ENCODE measurements at regions not wholly inside any gene's neighbourhood (a gene's known extent, or its start where the extent isn't known, plus 50 kb on each side); places are given as distances from the start of the nearest gene placed in this dataset.

- DNase-seq (ENCODE audit: low spot score in 2 of 2): no peak
- Histone ChIP-seq H3K4me3 (no peak overlapping the region), H3K27me3 (no peaks in the 10 kb centered on the region), H3K27ac (no peak overlapping the region), H3K36me3 (no peaks in the 10 kb centered on the region), H3K4me1 (no peaks in the 10 kb centered on the region), H3K9me3 (no peaks in the 10 kb centered on the region)
- intact Hi-C loops (cut with DNase I; ENCODE audit: low total_unique reads): no loop called here
- TF ChIP-seq POLR2A (IDR thresholded peaks at IDR 0.05) (no peak), CTCF (IDR thresholded peaks at IDR 0.05) (no peak)
Observed at GRCh38 chr6:82589509-82590206, 226.0 kb downstream of the TPBG start.

- H3K36me3 ChIP-seq: no peaks in the 10 kb centered on the region
- no peak for DNase-seq (ENCODE audit: low spot score in 2 of 2)
- no peaks in the 10 kb centered on the region for H3K4me1 ChIP-seq
- H3K9me3 ChIP-seq: no peaks in the 10 kb centered on the region
- no peaks in the 10 kb centered on the region for H3K27me3 ChIP-seq
- no peak overlapping the region for H3K4me3 ChIP-seq
- TF ChIP-seq POLR2A (IDR thresholded peaks at IDR 0.05) (no peak), CTCF (IDR thresholded peaks at IDR 0.05) (no peak), POLR2AphosphoS5 (IDR thresholded peaks at IDR 0.05) (no peak)
- intact Hi-C loops (cut with DNase I; ENCODE audit: low total_unique reads): no loop called here
- no peak overlapping the region for H3K27ac ChIP-seq
Observed at GRCh38 chr6:82597201-82597600, 233.6 kb downstream of the TPBG start.

GRCh38 chr6:82602776-82603175 is 239.2 kb downstream of the TPBG start:
- Histone ChIP-seq H3K4me3 (no peak overlapping the region), H3K27ac (no peak overlapping the region), H3K4me1 (no peaks in the 10 kb centered on the region), H3K36me3 (no peaks in the 10 kb centered on the region), H3K27me3 (no peaks in the 10 kb centered on the region), H3K9me3 (no peaks in the 10 kb centered on the region)
- no peak for DNase-seq (ENCODE audit: low spot score in 2 of 2)
- intact Hi-C loops (cut with DNase I; ENCODE audit: low total_unique reads): no loop called here
- TF ChIP-seq POLR2A (IDR thresholded peaks at IDR 0.05): no peak
- TF ChIP-seq POLR2AphosphoS5 (IDR thresholded peaks at IDR 0.05): no peak
- TF ChIP-seq CTCF (IDR thresholded peaks at IDR 0.05): no peak

GRCh38 chr6:82603871-82604270 is 240.3 kb downstream of the TPBG start:
- Histone ChIP-seq H3K4me3 (no peak overlapping the region), H3K36me3 (no peaks in the 10 kb centered on the region), H3K9me3 (no peaks in the 10 kb centered on the region), H3K27me3 (no peaks in the 10 kb centered on the region), H3K27ac (no peak overlapping the region), H3K4me1 (no peaks in the 10 kb centered on the region)
- intact Hi-C loops (cut with DNase I; ENCODE audit: low total_unique reads): no loop called here
- no peak for DNase-seq (ENCODE audit: low spot score in 2 of 2)
- TF ChIP-seq CTCF (IDR thresholded peaks at IDR 0.05): no peak
- no peak for TF ChIP-seq POLR2AphosphoS5 (IDR thresholded peaks at IDR 0.05)
- no peak for TF ChIP-seq POLR2A (IDR thresholded peaks at IDR 0.05)

- H3K9me3 ChIP-seq: no peaks in the 10 kb centered on the region
- no peak overlapping the region for H3K4me3 ChIP-seq
- no peaks in the 10 kb centered on the region for H3K4me1 ChIP-seq
- H3K27ac ChIP-seq: no peak overlapping the region
- H3K36me3 ChIP-seq: no peaks in the 10 kb centered on the region
- no peaks in the 10 kb centered on the region for H3K27me3 ChIP-seq
- intact Hi-C loops (cut with DNase I; ENCODE audit: low total_unique reads): no loop called here
- no peak for TF ChIP-seq CTCF (IDR thresholded peaks at IDR 0.05)
- no peak for TF ChIP-seq POLR2A (IDR thresholded peaks at IDR 0.05)
- no peak for TF ChIP-seq POLR2AphosphoS5 (IDR thresholded peaks at IDR 0.05)
- DNase-seq (ENCODE audit: low spot score in 2 of 2): no peak
Observed at GRCh38 chr6:82607998-82608725, 244.5 kb downstream of the TPBG start.

All from breast epithelium (tissue), 4 donors.